ENCODE measurements at regions not wholly inside any gene's neighbourhood (a gene's known extent, or its start where the extent isn't known, plus 50 kb on each side); places are given as distances from the start of the nearest gene placed in this dataset.
A peak's percentile ranks its signal among the peaks of the same experiment; 100 is the strongest.
"Not testable (repeated sequence)": the region's sequence is repeated elsewhere in the genome, so short reads cannot be mapped to it uniquely, and the experiment has no call there.

DNA sequence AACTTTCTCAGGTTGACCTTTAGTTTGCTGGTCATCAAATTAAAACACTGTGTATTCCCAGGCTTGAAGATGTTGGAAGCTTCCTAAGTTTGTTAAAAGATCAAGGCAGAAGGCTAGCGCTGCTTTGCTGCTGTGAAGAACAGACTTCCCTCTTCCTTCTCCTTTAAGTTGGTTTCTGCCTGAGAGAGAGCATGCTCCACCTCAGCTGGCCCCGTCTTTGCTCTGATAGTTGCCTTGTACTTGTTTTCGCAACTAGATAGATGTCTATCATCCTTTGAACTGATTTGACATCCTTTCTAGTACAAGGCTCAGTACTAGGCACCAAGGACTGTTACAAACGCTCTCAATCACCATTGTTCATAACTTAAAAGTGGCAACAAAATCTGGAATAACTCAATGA, 177.8 kb upstream of the MKLN1 start:
- DNase-seq = no peak

DNA sequence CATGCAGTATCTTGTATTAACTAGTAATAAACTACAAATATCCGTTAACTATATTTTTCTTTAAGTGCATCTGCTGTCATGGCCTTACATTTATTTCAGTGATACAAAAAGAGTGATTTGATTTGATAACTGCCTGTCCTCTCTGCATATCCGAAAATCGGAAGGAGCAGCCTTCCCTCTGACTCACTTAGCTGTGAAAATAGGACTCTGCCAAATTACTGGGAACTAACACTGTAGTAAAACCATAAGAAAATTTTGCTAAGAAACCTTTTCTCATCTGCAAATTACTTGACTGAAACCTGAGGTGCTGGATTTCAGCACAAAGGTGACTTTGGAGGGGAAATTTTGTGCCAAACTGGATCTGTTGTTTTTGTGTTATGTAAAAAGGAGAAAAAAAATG, 176.6 kb upstream of the MKLN1 start:
- no peak for DNase-seq

GRCh38 chr7:131152766-131153165, 174.9 kb upstream of the MKLN1 start:
- no peak for DNase-seq

DNA sequence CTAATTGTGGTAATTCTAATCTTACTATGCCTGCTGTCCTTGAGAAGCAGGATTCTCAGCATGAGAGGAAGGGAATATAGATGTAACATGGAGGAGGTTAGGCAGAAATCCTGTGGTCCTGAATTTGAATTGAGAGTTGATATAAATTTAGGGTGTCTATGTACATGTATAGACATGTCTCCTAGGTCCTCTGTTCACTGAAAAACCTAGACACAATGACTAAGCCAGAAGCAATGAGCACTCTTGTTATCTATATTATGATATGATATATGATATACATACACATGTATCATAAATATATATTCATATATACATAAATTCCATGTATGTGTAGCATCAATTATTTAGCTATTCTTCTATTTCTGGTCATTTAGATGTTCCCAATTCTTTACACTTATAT, 173.3 kb upstream of the MKLN1 start:
- DNase-seq = no peak

GRCh38 chr7:131157530-131158243, 170.0 kb upstream of the MKLN1 start:
- DNase-seq = no peak

DNA sequence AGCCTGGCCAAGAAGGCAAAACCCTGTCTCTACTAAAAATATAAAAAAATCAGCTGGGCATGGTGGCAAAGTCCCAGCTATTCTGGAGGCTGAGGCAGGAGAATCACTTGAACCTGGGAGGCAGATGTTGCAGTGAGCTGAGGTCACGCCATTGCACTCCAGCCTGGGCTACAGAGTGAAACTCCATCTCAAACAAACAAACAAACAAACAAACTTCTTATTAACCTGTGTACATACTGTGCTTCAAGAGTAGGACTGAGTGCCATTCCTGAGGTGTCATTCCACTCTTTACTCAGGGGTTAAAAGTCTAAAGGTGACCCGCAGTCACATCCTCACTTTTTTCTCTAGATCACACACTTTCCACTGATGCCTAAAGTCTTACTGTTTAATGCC, 169.4 kb upstream of the MKLN1 start:
- DNase-seq = not testable (repeated sequence)

GRCh38 chr7:131159961-131160361, 167.7 kb upstream of the MKLN1 start:
- DNase-seq = no peak

DNA sequence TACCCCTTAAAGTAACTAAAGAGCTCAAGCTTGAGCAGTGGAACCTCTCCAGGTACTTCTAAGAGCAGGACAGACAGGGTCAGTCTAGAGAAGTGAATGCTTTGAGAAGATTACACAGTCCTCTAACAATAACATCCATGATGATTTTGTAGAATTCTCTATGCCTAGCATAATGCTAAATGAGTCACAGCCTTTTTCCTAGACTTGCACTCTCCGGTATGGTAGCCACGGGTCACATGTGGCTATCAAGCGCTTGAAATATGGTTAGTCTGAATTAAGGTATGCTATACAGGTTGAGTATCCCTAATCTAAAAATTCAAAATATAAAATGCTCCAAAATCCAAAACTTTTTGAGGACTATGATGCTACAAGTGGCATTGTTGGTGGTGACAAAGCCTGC, 166.6 kb upstream of the MKLN1 start:
- no peak for DNase-seq

GRCh38 chr7:131164025-131164925, 163.4 kb upstream of the MKLN1 start:
- no peak for DNase-seq

DNA sequence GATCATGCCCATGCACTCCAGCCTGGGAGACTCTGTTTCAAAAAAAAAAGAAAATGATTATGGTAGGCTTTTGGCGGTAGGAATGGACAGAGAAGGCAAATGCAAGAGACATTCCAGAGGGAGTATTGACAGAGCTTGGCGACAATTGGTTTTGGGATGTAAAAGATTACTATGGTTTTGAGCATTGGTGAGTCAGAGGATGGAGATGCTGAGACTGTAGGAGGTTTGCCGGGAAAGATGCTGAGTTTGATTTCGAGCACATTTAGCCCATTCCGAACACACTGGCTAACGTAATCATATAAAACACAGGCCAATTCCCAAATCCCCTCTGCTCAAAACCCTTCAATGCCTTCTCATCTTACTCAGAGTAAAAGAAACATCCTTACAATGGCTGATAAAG, 161.6 kb upstream of the MKLN1 start:
- no peak for DNase-seq

GRCh38 chr7:131170440-131171271, 157.0 kb upstream of the MKLN1 start:
- DNase-seq = no peak

- no peak for DNase-seq
Observed at GRCh38 chr7:131173145-131173890, 154.4 kb upstream of the MKLN1 start.

DNA sequence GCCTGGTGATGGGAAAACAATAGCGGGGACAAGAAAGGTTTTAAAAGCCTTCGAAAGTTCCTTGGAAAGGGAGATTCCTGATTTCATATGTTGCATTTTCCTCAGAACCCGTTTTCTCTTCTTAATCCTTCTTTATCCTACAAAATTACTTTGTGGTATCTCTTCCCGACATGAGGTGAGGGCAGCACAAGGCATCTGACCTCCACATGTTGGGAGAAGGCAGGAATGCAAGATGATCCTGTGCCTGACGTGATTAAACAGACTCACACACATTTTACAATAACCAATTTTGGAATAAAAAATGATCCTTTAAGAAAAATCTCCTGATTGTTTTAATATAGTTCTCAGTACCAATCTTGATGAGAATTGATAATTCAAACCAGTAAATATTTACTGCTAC, 153.3 kb upstream of the MKLN1 start:
- no peak for DNase-seq

- no peak for DNase-seq
Observed at GRCh38 chr7:131174855-131175254, 152.8 kb upstream of the MKLN1 start.

DNA sequence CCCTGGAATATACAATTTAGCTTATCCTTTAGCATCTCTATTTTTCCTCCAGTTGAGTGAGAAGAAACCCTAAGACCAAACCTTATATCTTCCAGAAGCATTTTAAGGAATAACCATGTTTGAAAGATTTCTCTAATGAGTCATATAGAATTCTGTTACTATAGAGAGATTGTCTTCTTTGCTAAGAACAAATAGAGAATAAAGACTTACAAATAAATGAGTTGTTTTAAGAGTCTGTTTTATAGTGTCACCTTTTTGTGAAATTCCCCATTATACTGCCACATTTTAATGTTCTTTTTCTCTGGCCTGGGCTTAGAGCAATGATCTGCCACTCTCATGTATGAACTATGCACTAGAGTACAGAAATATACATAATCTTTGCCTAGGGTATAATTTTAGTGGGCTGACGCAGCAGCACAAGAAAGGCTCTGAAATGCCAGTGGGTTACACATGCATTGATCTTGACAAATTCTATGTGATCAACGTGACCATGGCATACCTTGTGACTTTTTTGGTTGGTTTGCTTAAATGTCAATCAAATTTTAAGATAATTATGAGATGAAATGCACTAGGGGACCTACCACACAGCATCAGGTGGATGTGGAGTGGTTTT, 145.1 kb upstream of the MKLN1 start:
- no peak for DNase-seq

DNA sequence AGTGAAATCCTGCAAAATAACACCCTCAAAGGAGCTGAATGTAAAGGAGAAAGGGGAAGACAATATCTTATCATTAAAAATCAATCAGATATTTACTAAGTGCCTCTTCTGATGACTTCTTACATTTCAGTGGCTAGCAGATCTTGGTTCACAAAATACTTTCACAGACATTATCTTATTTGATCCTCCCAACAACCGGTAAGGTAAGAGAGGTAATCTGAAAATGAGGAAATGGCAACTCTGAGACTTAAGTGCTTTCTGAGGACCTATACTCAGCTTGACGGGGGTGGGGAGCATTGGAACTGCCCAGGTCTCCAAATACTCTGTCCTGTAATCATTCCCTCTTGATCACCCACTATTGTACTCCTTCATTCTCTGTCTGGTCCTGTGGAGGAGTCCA, 144.6 kb upstream of the MKLN1 start:
- DNase-seq = no peak

- peak; percentile 14 to 19 for DNase-seq
Observed at GRCh38 chr7:131183611-131184119, 144.0 kb upstream of the MKLN1 start.

GRCh38 chr7:131186816-131187215, 140.9 kb upstream of the MKLN1 start:
- DNase-seq = no peak

DNA sequence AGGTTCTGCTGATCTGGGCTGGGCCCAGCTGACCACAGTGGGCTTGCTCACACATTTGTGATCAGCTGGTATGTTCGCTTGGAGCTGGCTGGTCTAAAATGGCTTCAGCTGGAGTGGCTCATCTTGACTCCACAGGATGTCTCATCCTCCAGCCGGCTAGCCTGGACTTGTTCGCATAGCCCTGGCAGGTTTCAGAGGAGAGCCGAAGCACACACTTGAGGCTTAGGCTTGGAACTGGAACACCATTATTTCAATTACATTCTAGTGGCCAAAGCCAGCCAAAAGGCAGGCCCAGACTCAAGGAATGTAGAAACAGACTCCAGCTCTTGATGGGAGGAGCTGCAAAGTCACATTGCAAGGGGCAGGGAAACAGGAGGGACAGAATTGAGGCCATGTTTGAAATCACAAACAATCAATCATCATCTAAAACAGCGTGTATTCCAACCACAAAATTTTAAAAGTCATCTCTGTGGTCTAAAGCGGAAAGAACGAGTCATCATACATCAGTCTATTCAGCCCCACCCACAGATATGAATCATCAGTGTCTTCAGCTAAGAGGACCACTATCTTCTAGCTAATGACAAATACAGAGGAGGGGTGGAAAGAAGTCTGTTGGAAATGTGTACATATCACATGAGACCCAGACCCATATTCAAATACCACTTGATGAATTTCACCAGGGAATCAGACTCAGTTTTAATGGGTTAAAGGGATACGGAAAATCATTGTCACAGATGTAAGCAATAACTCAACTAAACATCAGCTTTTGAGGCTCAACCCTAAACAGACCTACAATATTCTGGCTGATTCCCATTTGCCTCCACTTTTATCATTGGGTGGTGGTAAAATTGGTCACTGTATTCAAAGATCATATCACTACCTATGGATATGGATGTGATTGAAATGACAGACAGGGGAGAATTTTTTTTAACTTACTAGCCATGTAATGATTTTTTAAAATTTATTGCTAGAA, 139.0 kb upstream of the MKLN1 start:
- DNase-seq = peak; percentile 58 to 61

DNA sequence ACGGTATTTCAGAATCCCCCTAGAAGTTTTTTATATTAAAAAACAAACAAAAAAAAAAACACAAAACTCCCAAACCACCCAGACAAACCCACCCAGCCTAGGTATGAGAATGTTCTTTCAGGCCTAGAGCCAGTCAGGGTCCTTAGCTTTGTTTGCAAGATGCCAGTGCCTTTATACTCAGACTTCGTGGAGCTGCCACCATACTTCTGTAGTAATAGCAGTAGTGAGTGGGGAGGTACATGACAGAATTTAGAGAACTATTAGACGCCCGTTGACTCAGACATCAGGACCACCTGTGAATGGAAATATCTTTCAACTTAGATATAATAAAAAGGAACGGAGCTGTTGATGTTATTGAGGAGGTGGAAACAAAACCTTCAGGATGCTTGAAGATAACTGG, 138.2 kb upstream of the MKLN1 start:
- no peak for DNase-seq

- no peak for DNase-seq
Observed at GRCh38 chr7:131190146-131190545, 137.5 kb upstream of the MKLN1 start.
